ENCODE measurements at regions not wholly inside any gene's neighbourhood (a gene's known extent, or its start where the extent isn't known, plus 50 kb on each side); places are given as distances from the start of the nearest gene placed in this dataset.

GRCh38 chr12:111197376-111197944 is 171.4 kb downstream of the PHETA1 start:
- TF ChIP-seq CTCF (IDR thresholded peaks at IDR 0.05) (no peak), POLR2A (IDR thresholded peaks at IDR 0.05) (no peak)

Data from uterus (tissue), 2 donors.